ENCODE measurements at regions not wholly inside any gene's neighbourhood (a gene's known extent, or its start where the extent isn't known, plus 50 kb on each side); places are given as distances from the start of the nearest gene placed in this dataset.

DNA sequence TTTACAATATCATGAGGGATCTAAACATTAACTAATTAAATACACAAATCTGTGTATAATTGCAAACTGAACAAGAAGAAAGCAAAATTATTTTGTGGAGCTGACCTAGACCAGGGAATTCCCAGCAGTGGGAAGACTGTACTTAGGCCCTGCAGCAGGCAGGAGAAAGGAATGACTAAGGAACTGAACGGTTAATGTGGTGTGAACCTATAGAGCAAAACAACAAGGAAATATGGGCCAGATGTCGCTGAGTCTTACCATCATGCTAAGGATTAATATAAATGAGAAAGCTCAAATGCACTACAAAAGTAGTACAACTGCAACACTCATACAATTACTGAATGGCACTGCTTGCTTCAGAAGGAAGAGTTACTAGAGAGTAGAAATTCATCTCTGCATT lies 120.3 kb upstream of the ATXN3L start:
- no peak for DNase-seq (ENCODE audit: low spot score)
- in situ Hi-C loops (cut with MboI; ENCODE audit: low pct_unique_long_range_greater_than_20kb, low sequenced_read_pairs, unreplicated experiment): no loop called here
- TF ChIP-seq, protein P1, sequence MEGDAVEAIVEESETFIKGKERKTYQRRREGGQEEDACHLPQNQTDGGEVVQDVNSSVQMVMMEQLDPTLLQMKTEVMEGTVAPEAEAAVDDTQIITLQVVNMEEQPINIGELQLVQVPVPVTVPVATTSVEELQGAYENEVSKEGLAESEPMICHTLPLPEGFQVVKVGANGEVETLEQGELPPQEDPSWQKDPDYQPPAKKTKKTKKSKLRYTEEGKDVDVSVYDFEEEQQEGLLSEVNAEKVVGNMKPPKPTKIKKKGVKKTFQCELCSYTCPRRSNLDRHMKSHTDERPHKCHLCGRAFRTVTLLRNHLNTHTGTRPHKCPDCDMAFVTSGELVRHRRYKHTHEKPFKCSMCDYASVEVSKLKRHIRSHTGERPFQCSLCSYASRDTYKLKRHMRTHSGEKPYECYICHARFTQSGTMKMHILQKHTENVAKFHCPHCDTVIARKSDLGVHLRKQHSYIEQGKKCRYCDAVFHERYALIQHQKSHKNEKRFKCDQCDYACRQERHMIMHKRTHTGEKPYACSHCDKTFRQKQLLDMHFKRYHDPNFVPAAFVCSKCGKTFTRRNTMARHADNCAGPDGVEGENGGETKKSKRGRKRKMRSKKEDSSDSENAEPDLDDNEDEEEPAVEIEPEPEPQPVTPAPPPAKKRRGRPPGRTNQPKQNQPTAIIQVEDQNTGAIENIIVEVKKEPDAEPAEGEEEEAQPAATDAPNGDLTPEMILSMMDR (IDR thresholded peaks at IDR 0.05; ENCODE audit: extremely low read depth, insufficient read depth, missing control alignments): no peak

DNA sequence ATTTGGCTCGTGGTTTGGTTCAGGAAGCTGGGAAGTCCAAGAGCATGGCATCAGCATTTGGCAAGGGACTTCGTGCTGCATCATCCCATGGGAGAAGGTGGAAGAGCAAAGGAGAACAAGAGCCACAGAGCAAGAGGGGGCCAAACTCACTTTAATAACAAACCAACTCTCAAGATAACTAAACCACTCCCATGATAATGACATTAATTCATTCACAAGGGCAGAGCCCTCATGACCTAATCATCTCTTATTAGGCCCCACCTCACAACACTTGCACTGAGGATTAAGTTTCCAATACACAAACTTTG lies 113.4 kb upstream of the ATXN3L start:
- in situ Hi-C loops (cut with MboI; ENCODE audit: low pct_unique_long_range_greater_than_20kb, low sequenced_read_pairs, unreplicated experiment): no loop called here
- TF ChIP-seq, protein P1 (IDR thresholded peaks at IDR 0.05; ENCODE audit: extremely low read depth, insufficient read depth, missing control alignments): no peak
- DNase-seq (ENCODE audit: low spot score): no peak

GRCh38 chrX:13432414-13433297 lies 112.8 kb upstream of the ATXN3L start:
- TF ChIP-seq, protein P1 (IDR thresholded peaks at IDR 0.05; ENCODE audit: extremely low read depth, insufficient read depth, missing control alignments): no peak
- DNase-seq (ENCODE audit: low spot score): no peak

GRCh38 chrX:13430136-13430827 lies 110.4 kb upstream of the ATXN3L start:
- in situ Hi-C loops (cut with MboI; ENCODE audit: low pct_unique_long_range_greater_than_20kb, low sequenced_read_pairs, unreplicated experiment): no loop called here
- no peak for DNase-seq (ENCODE audit: low spot score)
- TF ChIP-seq, protein P1 (IDR thresholded peaks at IDR 0.05; ENCODE audit: extremely low read depth, insufficient read depth, missing control alignments): no peak

More at GRCh38 chrX:13432414-13433297, 112.8 kb upstream of the ATXN3L start:
- in situ Hi-C loops (cut with MboI; ENCODE audit: low pct_unique_long_range_greater_than_20kb, low sequenced_read_pairs, unreplicated experiment): no loop called here

- DNase-seq (ENCODE audit: low spot score): peak; percentile 18
- in situ Hi-C loops (cut with MboI; ENCODE audit: low pct_unique_long_range_greater_than_20kb, low sequenced_read_pairs, unreplicated experiment): no loop called here
- TF ChIP-seq, protein P1 (IDR thresholded peaks at IDR 0.05; ENCODE audit: extremely low read depth, insufficient read depth, missing control alignments): peak; percentile 12
Observed at GRCh38 chrX:13428053-13428786, 108.4 kb upstream of the ATXN3L start.

DNA sequence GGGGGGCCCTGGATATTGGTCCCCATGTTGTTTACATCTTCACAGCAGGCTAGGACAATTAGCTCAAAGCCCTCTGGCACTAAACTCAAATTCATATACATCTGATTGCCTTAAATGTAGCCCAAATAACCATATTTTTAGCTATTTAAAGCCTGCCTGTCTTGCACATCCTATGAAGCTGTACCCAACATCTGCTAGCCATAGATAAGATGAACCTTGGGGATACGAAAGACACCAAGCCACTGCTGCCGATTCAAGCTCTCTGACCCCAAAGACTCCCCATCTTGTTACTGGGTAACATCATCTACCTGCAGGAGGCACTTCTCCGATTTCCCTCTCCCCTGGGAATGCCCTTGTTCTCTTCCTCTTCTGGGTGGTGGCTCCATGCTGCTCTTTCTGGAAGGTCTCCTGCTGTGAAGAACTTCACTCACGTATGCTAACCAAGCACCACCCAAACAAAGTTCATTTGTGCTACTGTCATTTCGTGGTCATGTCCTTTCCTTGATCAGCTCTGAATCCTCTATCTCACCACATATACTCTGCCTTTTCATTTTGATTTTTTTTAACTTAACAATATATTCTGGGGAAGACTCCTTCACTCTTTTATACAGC lies 107.7 kb upstream of the ATXN3L start:
- no peak for DNase-seq (ENCODE audit: low spot score)
- TF ChIP-seq, protein P1 (IDR thresholded peaks at IDR 0.05; ENCODE audit: extremely low read depth, insufficient read depth, missing control alignments): no peak
- in situ Hi-C loops (cut with MboI; ENCODE audit: low pct_unique_long_range_greater_than_20kb, low sequenced_read_pairs, unreplicated experiment): no loop called here
